Endothelial cell of umbilical vein (primary cell): ENCODE measurements at regions not wholly inside any gene's neighbourhood (a gene's known extent, or its start where the extent isn't known, plus 50 kb on each side); places are given as distances from the start of the nearest gene placed in this dataset.

Experiments used
- BruUV-seq: library from RNA; stranded (reverse); fragments of 400-500 nt; replicated peaks from 2 replicates; lab custom pipeline; 2021; lab: Mats Ljungman, UMichigan
- CTCF ChIA-PET: fragments of 300-600, 350-600 bp; sonication (Branson Sonifier 250); formaldehyde crosslinking; loops from one replicate; lab custom pipeline; 2021; ENCODE audit warnings: antibody characterized with exemption, inconsistent platforms; lab: Charles Lee
- POLR2A ChIA-PET: fragments of 300-600, 350-600 bp; sonication (Branson Sonifier 250); formaldehyde crosslinking; loops from one replicate; lab custom pipeline; 2021; ENCODE audit warnings: antibody characterized with exemption, inconsistent platforms; lab: Charles Lee
- DNase-seq: peaks from one replicate; pipeline ENCODE4 v3.0.0-alpha.2; 2011; ENCODE audit warnings: low read depth, low spot score
- FAIRE-seq: peaks from 2 replicates; lab custom pipeline; 2011; peaks lifted over from hg19 to GRCh38; lab: Jason Lieb, UNC
- H2AFZ ChIP-seq: 2 replicates; pipeline ENCODE4 v1.6.0; 2012; ENCODE audit warnings: low read depth, low read length, control low read depth, inconsistent platforms
- H3K27ac ChIP-seq: 2 replicates; pipeline ENCODE4 v1.5.1; 2011; ENCODE audit warnings: low read depth, mild to moderate bottlenecking, control low read depth, low read length, moderate library complexity; ENCODE audit not compliant: insufficient read depth
- H3K27me3 ChIP-seq, 2 experiments: 2 replicates each; pipeline versions ENCODE4 v1.6.0 to v1.6.1; 2011; ENCODE audit warnings: low read length in 2 of 2, mixed read lengths in 1 of 2; ENCODE audit not compliant: control insufficient read depth in 2 of 2, insufficient read depth in 2 of 2
- H3K36me3 ChIP-seq, 2 experiments: 2 replicates in 1 of 2; 3 replicates in 1 of 2; pipeline ENCODE4 v1.5.1; 2011; ENCODE audit warnings: low read length in 2 of 2, mild to moderate bottlenecking in 1 of 2, moderate library complexity in 1 of 2; ENCODE audit not compliant: control insufficient read depth in 2 of 2, insufficient read depth in 2 of 2; ENCODE audit errors: extremely low read depth in 1 of 2
- H3K4me1 ChIP-seq: 3 replicates; pipeline ENCODE4 v1.5.1; 2011; ENCODE audit warnings: mild to moderate bottlenecking, low read length; ENCODE audit not compliant: control insufficient read depth, insufficient read depth; ENCODE audit errors: extremely low read depth
- H3K4me2 ChIP-seq: 2 replicates; pipeline ENCODE4 v1.6.1; 2011; ENCODE audit warnings: low read length, control low read depth, mixed read lengths; ENCODE audit not compliant: insufficient read depth
- H3K4me3 ChIP-seq, 3 experiments: fragments of 200-600 bp in 1 of 3; sonication (generic), shearing (Covaris generic) in 1 of 3; replicated peaks in 1 of 3; 2 replicates each; pipeline ENCODE4 v1.5.1; 2011 to 2016; ENCODE audit warnings: control low read depth in 3 of 3, low read length in 3 of 3, mild to moderate bottlenecking in 2 of 3, inconsistent platforms in 1 of 3, low read depth in 1 of 3, moderate library complexity in 1 of 3; ENCODE audit not compliant: insufficient read depth in 1 of 3
- H3K79me2 ChIP-seq: 2 replicates; pipeline ENCODE4 v1.6.0; 2012; ENCODE audit warnings: low read length, inconsistent platforms; ENCODE audit not compliant: control insufficient read depth, insufficient read depth
- H3K9ac ChIP-seq: replicated peaks from 2 replicates; pipeline ENCODE3; 2011; ENCODE audit warnings: low read length, control low read depth; ENCODE audit not compliant: insufficient read depth; ENCODE audit errors: extremely low read depth
- H3K9me1 ChIP-seq: replicated peaks from 3 replicates; pipeline ENCODE4 v1.6.0; 2011; ENCODE audit warnings: mild to moderate bottlenecking, low read length; ENCODE audit not compliant: control insufficient read depth, insufficient read depth; ENCODE audit errors: extremely low read depth
- H3K9me3 ChIP-seq: replicated peaks from 2 replicates; pipeline ENCODE4 v1.5.1; 2012; ENCODE audit warnings: low read length, inconsistent platforms; ENCODE audit not compliant: control insufficient read depth, insufficient read depth
- H4K20me1 ChIP-seq: replicated peaks from 2 replicates; pipeline ENCODE3; 2011; ENCODE audit warnings: mild to moderate bottlenecking, low read length; ENCODE audit not compliant: control insufficient read depth, insufficient read depth; ENCODE audit errors: extremely low read depth
- CTCF ChIP-seq, 2 donors: IDR thresholded peaks; 1 replicate in 1 of 2; 2 replicates in 1 of 2; pipeline ENCODE4 v1.5.1; 2011; ENCODE audit warnings: low read length in 2 of 2, mild to moderate bottlenecking in 2 of 2, moderate library complexity in 2 of 2, control low read depth in 1 of 2, inconsistent platforms in 1 of 2, low read depth in 1 of 2; ENCODE audit not compliant: insufficient read depth in 1 of 2; ENCODE audit errors: extremely low read depth in 1 of 2
- EZH2 ChIP-seq: IDR thresholded peaks from 2 replicates; pipeline ENCODE4 v1.6.1; 2012; ENCODE audit warnings: borderline replicate concordance, low read depth, mild to moderate bottlenecking, moderate library complexity, low read length, inconsistent platforms; ENCODE audit not compliant: severe bottlenecking
- FOS ChIP-seq: IDR thresholded peaks from 2 replicates; pipeline ENCODE4 v1.6.1; 2011; ENCODE audit warnings: mild to moderate bottlenecking, low read length, moderate library complexity, borderline replicate concordance; ENCODE audit not compliant: insufficient read depth
- GATA2 ChIP-seq: IDR thresholded peaks from 2 replicates; pipeline ENCODE4 v1.7.0; 2011; ENCODE audit warnings: low read depth, mild to moderate bottlenecking, moderate library complexity, mixed read lengths, low read length; ENCODE audit not compliant: insufficient read length, insufficient read depth
- JUN ChIP-seq: IDR thresholded peaks from 2 replicates; pipeline ENCODE4 v1.6.1; 2011; ENCODE audit warnings: borderline replicate concordance, low read depth; ENCODE audit not compliant: insufficient read length, insufficient read depth
- MYC ChIP-seq: IDR thresholded peaks from one replicate; pipeline ENCODE4 v1.6.1; 2011; ENCODE audit warnings: mild to moderate bottlenecking, low read depth, low read length
- POLR2A ChIP-seq: IDR thresholded peaks from 2 replicates; pipeline ENCODE4 v1.6.1; 2012; ENCODE audit warnings: low read depth, mild to moderate bottlenecking, control low read depth, low read length
- POLR2AphosphoS5 ChIP-seq: IDR thresholded peaks from 2 replicates; pipeline ENCODE4 v1.6.1; 2012; ENCODE audit warnings: low read depth, mild to moderate bottlenecking, control low read depth, low read length, moderate library complexity; ENCODE audit not compliant: insufficient read depth
- dilution Hi-C: fragments of 300-500 bp; cut with MboI; formaldehyde crosslinking; loops from one replicate; pipeline ENCODE4 v1.15.0; 2019; ENCODE audit warnings: low sequenced_read_pairs; ENCODE audit not compliant: extremely low pct_ligation_motif_present
- intact Hi-C: fragments of 100-400 bp; cut with micrococcal nuclease; formaldehyde crosslinking; loops from one replicate; pipeline ENCODE4 v1.10.0; 2022
- TF ChIP-seq, protein P1 (sequence below): IDR thresholded peaks from 2 replicates; pipeline ENCODE4 v1.6.1; 2011; ENCODE audit not compliant: insufficient read depth, insufficient read length

DNA sequence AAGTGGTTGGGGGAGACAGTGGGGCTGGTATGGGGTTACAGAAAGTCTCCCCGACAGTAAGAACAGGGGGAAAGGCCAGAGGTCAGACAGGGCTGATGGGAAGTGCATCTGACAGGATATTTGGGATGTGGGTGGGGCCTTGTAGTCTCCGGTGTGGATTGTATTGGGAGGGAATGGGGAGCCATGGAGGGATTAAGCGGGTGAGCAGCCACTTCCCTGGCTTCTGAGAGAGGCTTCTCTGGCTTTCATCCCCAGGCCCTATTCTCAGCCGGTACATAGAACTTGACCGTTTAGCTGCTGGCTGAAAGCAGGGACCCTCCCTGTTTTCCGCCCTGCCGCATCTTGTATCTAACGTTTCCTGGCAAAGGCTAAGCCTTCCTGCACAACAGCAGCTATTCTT, 222.0 kb upstream of the LHX5 start:
- TF ChIP-seq POLR2AphosphoS5, result no peak
- no peak for TF ChIP-seq CTCF (IDR thresholded peaks at IDR 0.05; ENCODE audit: extremely low read depth in 1 of 2, insufficient read depth in 1 of 2, low read depth in 1 of 2, low read length in 2 of 2)
- TF ChIP-seq, protein P1, sequence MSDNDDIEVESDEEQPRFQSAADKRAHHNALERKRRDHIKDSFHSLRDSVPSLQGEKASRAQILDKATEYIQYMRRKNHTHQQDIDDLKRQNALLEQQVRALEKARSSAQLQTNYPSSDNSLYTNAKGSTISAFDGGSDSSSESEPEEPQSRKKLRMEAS, result no peak
- no peak for TF ChIP-seq FOS
- TF ChIP-seq EZH2, result no peak
- TF ChIP-seq MYC, result no peak
- no peak for TF ChIP-seq GATA2
- TF ChIP-seq JUN, result no peak
- TF ChIP-seq POLR2A, result no peak
- Histone ChIP-seq H3K9me1 (no peaks in the 10 kb centered on the region), H4K20me1 (no peaks in the 10 kb centered on the region), H2AFZ (no peak overlapping the region), H3K27me3 (no peaks in the 10 kb centered on the region), H3K79me2 (no peaks in the 10 kb centered on the region), H3K9ac (no peak overlapping the region), H3K36me3 (no peaks in the 10 kb centered on the region), H3K4me1 (no peaks in the 10 kb centered on the region), H3K27ac (no peak overlapping the region), H3K9me3 (no peaks in the 10 kb centered on the region), H3K4me3 (no peak overlapping the region), H3K4me2 (no peak overlapping the region)
- FAIRE-seq, result no peak
- POLR2A ChIA-PET, result no interaction called here
- dilution Hi-C loops (no loop called here), intact Hi-C loops (no loop called here)
- CTCF ChIA-PET, result no interaction called here
- no TSS peak for BruUV-seq
- DNase-seq, result no peak
